ENCODE measurements at regions not wholly inside any gene's neighbourhood (a gene's known extent, or its start where the extent isn't known, plus 50 kb on each side); places are given as distances from the start of the nearest gene placed in this dataset.

DNA sequence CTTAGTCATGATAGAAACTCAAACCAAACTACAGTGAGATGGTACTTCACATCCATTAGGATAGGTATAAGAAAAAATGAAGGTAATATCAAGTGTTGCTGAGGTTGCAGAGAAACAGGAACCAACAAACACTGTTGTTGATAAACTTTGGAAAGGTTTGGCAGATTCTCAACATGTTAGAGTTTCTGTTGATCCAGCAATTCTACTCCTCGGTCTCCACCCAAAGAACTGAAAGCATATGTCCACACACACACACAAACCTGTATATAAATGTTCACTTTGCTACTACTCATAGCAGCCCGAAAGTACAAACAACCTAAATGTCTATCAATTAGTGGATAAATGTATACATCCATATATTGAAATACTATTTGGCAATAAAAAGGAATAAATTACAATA lies 128.3 kb upstream of the CARMIL1 start:
- ChIA-PET POLR2A (no interaction called here), CTCF (ENCODE audit: low intra/inter-chr PET ratio, low total read pairs) (no interaction called here)
- H3K4me3 ChIP-seq (replicated peaks in 1 of 3; ENCODE audit: insufficient read depth in 1 of 3, low read depth in 2 of 3, low read length in 3 of 3), result no peak overlapping the region
- intact Hi-C loops (cut with micrococcal nuclease; ENCODE audit: unreplicated experiment) (no loop called here), in situ Hi-C loops (cut with HindIII; ENCODE audit: extremely low pct_ligation_motif_present, low pct_unique_long_range_greater_than_20kb) (no loop called here)
- no TSS peak for BruUV-seq (replicated peaks)
- TF ChIP-seq ASH2L (IDR thresholded peaks at IDR 0.05; ENCODE audit: insufficient read length, low read depth, low read length) (no peak), MLLT10 (CRISPR knock-in tag; IDR thresholded peaks at IDR 0.05) (no peak), ZNF546 (CRISPR knock-in tag; conservative IDR thresholded peaks at IDR 0.05) (no peak), PHF20 (CRISPR knock-in tag; IDR thresholded peaks at IDR 0.05) (no peak), NFKBIZ (CRISPR knock-in tag; IDR thresholded peaks at IDR 0.05) (no peak), KLF12 (CRISPR knock-in tag; IDR thresholded peaks at IDR 0.05; ENCODE audit: borderline replicate concordance) (no peak), MED1 (CRISPR knock-in tag; IDR thresholded peaks at IDR 0.05) (no peak), CHCHD3 (CRISPR knock-in tag; IDR thresholded peaks at IDR 0.05) (no peak), ZMYM3 (CRISPR knock-in tag; IDR thresholded peaks at IDR 0.05) (no peak), SNRNP70 (IDR thresholded peaks at IDR 0.05; ENCODE audit: low read depth, low read length) (no peak)
- TF ChIP-seq, protein P1, sequence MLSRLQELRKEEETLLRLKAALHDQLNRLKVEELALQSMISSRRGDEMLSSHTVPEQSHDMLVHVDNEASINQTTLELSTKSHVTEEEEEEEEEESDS (CRISPR knock-in tag; IDR thresholded peaks at IDR 0.05; ENCODE audit: borderline replicate concordance), result no peak
- TF ChIP-seq, protein P2, sequence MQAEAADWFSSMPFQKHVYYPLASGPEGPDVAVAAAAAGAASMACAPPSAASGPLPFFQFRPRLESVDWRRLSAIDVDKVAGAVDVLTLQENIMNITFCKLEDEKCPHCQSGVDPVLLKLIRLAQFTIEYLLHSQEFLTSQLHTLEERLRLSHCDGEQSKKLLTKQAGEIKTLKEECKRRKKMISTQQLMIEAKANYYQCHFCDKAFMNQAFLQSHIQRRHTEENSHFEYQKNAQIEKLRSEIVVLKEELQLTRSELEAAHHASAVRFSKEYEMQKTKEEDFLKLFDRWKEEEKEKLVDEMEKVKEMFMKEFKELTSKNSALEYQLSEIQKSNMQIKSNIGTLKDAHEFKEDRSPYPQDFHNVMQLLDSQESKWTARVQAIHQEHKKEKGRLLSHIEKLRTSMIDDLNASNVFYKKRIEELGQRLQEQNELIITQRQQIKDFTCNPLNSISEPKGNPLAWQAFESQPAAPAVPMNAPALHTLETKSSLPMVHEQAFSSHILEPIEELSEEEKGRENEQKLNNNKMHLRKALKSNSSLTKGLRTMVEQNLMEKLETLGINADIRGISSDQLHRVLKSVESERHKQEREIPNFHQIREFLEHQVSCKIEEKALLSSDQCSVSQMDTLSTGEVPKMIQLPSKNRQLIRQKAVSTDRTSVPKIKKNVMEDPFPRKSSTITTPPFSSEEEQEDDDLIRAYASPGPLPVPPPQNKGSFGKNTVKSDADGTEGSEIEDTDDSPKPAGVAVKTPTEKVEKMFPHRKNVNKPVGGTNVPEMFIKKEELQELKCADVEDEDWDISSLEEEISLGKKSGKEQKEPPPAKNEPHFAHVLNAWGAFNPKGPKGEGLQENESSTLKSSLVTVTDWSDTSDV (CRISPR knock-in tag; IDR thresholded peaks at IDR 0.05), result no peak
- H3K36me3 ChIP-seq (replicated peaks in 1 of 2; ENCODE audit: control insufficient read depth in 1 of 2, insufficient read depth in 2 of 2, low read length in 2 of 2), result no peaks in the 10 kb centered on the region
- FAIRE-seq (no peak), DNase-seq (ENCODE audit: low spot score) (no peak), ATAC-seq (no peak)
- WGBS (ENCODE audit: low lambda C conversion rate), result 0% methylated on average over 2 of the region's 2 CpGs
- H2AFZ ChIP-seq (ENCODE audit: low read length), result no peak overlapping the region
- H3K9ac ChIP-seq (ENCODE audit: insufficient read depth, low read depth, low read length), result no peak overlapping the region
- no peak overlapping the region for H3K27ac ChIP-seq (ENCODE audit: extremely low read length, insufficient read depth, low read length)
- H3K4me2 ChIP-seq (ENCODE audit: low read depth, low read length), result no peak overlapping the region
- H3K9me3 ChIP-seq (ENCODE audit: low read length), result no peaks in the 10 kb centered on the region
- H3K27me3 ChIP-seq (ENCODE audit: control insufficient read depth in 1 of 2, insufficient read depth in 2 of 2, low read length in 2 of 2), result no peaks in the 10 kb centered on the region
- H4K20me1 ChIP-seq (ENCODE audit: insufficient read depth, low read length), result no peaks in the 10 kb centered on the region
- H3K4me1 ChIP-seq (ENCODE audit: insufficient read depth, low read length), result no peaks in the 10 kb centered on the region
- H3K79me2 ChIP-seq (ENCODE audit: insufficient read depth, low read length), result no peaks in the 10 kb centered on the region
